RCC 7860 (cell line): ENCODE measurements at regions not wholly inside any gene's neighbourhood (a gene's known extent, or its start where the extent isn't known, plus 50 kb on each side); places are given as distances from the start of the nearest gene placed in this dataset.
"Not testable (repeated sequence)": the region's sequence is repeated elsewhere in the genome, so short reads cannot be mapped to it uniquely, and the experiment has no call there.

Source experiments
- DNase-seq: peaks from one replicate; pipeline ENCODE4 v3.0.0-alpha.2; 2015; ENCODE audit warnings: low spot score
- FAIRE-seq: peaks from 2 replicates; lab custom pipeline; 2012; peaks lifted over from hg19 to GRCh38; lab: Jason Lieb, UNC

GRCh38 chr7:131808736-131809135, 252.3 kb upstream of the PODXL start:
- FAIRE-seq: no peak
- no peak for DNase-seq

GRCh38 chr7:131808156-131808555, 251.7 kb upstream of the PODXL start:
- DNase-seq, FAIRE-seq: not testable (repeated sequence)

GRCh38 chr7:131803816-131804215, 247.4 kb upstream of the PODXL start:
- DNase-seq (no peak), FAIRE-seq (no peak)

- FAIRE-seq (no peak), DNase-seq (no peak)
These were observed 245.9 kb upstream of the PODXL start for GRCh38 chr7:131802195-131802864.

- DNase-seq: no peak
- no peak for FAIRE-seq
These were observed 244.1 kb upstream of the PODXL start for GRCh38 chr7:131800531-131800930.

GRCh38 chr7:131800008-131800407, 243.6 kb upstream of the PODXL start:
- no peak for DNase-seq
- no peak for FAIRE-seq

- FAIRE-seq: no peak
- no peak for DNase-seq
These were observed 241.4 kb upstream of the PODXL start for GRCh38 chr7:131797841-131798240.

GRCh38 chr7:131795400-131795799, 239.0 kb upstream of the PODXL start:
- no peak for FAIRE-seq

GRCh38 chr7:131792311-131792710, 235.9 kb upstream of the PODXL start:
- DNase-seq (no peak), FAIRE-seq (no peak)

More at GRCh38 chr7:131795400-131795799, 239.0 kb upstream of the PODXL start:
- DNase-seq: no peak

GRCh38 chr7:131787101-131787500, 230.7 kb upstream of the PODXL start:
- DNase-seq (no peak), FAIRE-seq (no peak)

- FAIRE-seq (no peak), DNase-seq (no peak)
These were observed 229.8 kb upstream of the PODXL start for GRCh38 chr7:131786204-131786603.

GRCh38 chr7:131778601-131779000, 222.2 kb upstream of the PODXL start:
- no peak for DNase-seq
- FAIRE-seq: no peak

GRCh38 chr7:131774419-131775220, 218.2 kb upstream of the PODXL start:
- no peak for FAIRE-seq
- DNase-seq: no peak

GRCh38 chr7:131773413-131773812, 217.0 kb upstream of the PODXL start:
- FAIRE-seq (no peak), DNase-seq (no peak)

GRCh38 chr7:131769241-131769640, 212.8 kb upstream of the PODXL start:
- FAIRE-seq (no peak), DNase-seq (no peak)

- no peak for DNase-seq
- no peak for FAIRE-seq
These were observed 211.2 kb upstream of the PODXL start for GRCh38 chr7:131767591-131767990.

GRCh38 chr7:131765575-131765974, 209.1 kb upstream of the PODXL start:
- FAIRE-seq: no peak

GRCh38 chr7:131764143-131764775, 207.8 kb upstream of the PODXL start:
- no peak for FAIRE-seq

More at GRCh38 chr7:131765575-131765974, 209.1 kb upstream of the PODXL start:
- no peak for DNase-seq

GRCh38 chr7:131762753-131763152, 206.3 kb upstream of the PODXL start:
- no peak for FAIRE-seq
- DNase-seq: no peak

More at GRCh38 chr7:131764143-131764775, 207.8 kb upstream of the PODXL start:
- no peak for DNase-seq

GRCh38 chr7:131755801-131756200, 199.4 kb upstream of the PODXL start:
- not testable (repeated sequence) for FAIRE-seq, DNase-seq

GRCh38 chr7:131753620-131754222, 197.3 kb upstream of the PODXL start:
- FAIRE-seq (no peak), DNase-seq (no peak)
